Astrocyte (in vitro differentiated cells and primary cell): ENCODE measurements at regions not wholly inside any gene's neighbourhood (a gene's known extent, or its start where the extent isn't known, plus 50 kb on each side); places are given as distances from the start of the nearest gene placed in this dataset.
"Not testable (repeated sequence)": the region's sequence is repeated elsewhere in the genome, so short reads cannot be mapped to it uniquely, and the experiment has no call there.

Source experiments
- DNase-seq: peaks from one replicate; pipeline ENCODE4 v3.0.0-alpha.2; 2010; ENCODE audit warnings: low read depth
- FAIRE-seq: peaks from 2 replicates; lab custom pipeline; 2011; peaks lifted over from hg19 to GRCh38; lab: Jason Lieb, UNC
- H2AFZ ChIP-seq: 2 replicates; pipeline ENCODE4 v1.6.0; 2012; ENCODE audit warnings: low read depth, low read length, inconsistent platforms
- H3K27ac ChIP-seq: 2 replicates; pipeline ENCODE4 v1.5.1; 2011; ENCODE audit warnings: low read depth, low read length, inconsistent platforms
- H3K27me3 ChIP-seq: 2 replicates; pipeline ENCODE4 v1.6.0; 2011; ENCODE audit warnings: low read length, inconsistent platforms; ENCODE audit not compliant: insufficient read depth
- H3K36me3 ChIP-seq: 2 replicates; pipeline ENCODE4 v1.5.1; 2011; ENCODE audit warnings: low read length, inconsistent platforms; ENCODE audit not compliant: insufficient read depth
- H3K4me1 ChIP-seq: 2 replicates; pipeline ENCODE4 v1.5.1; 2011; ENCODE audit warnings: low read length, inconsistent platforms; ENCODE audit not compliant: insufficient read depth
- H3K4me2 ChIP-seq: 2 replicates; pipeline ENCODE4 v1.6.0; 2012; ENCODE audit warnings: low read length, inconsistent platforms
- H3K4me3 ChIP-seq: 2 replicates; pipeline ENCODE4 v1.5.1; 2011; ENCODE audit warnings: low read depth, mild to moderate bottlenecking, low read length, inconsistent platforms; ENCODE audit not compliant: insufficient read depth
- H3K79me2 ChIP-seq: 2 replicates; pipeline ENCODE4 v1.6.0; 2012; ENCODE audit warnings: mild to moderate bottlenecking, low read length, inconsistent platforms; ENCODE audit not compliant: insufficient read depth
- H3K9ac ChIP-seq: 2 replicates; pipeline ENCODE4 v1.6.0; 2012; ENCODE audit warnings: mild to moderate bottlenecking, low read length, inconsistent platforms
- H3K9me3 ChIP-seq: 2 replicates; pipeline ENCODE4 v1.5.1; 2012; ENCODE audit warnings: low read depth, mild to moderate bottlenecking, low read length, inconsistent platforms; ENCODE audit not compliant: insufficient read depth
- H4K20me1 ChIP-seq: 2 replicates; pipeline ENCODE4 v1.6.0; 2012; ENCODE audit warnings: low read length, inconsistent platforms; ENCODE audit not compliant: insufficient read depth
- H3K27ac Mint-ChIP-seq: one replicate; pipeline ENCODE4 v1.8.0; 2021; ENCODE audit warnings: mild to moderate bottlenecking, mixed read lengths; ENCODE audit not compliant: unreplicated experiment
- H3K27me3 Mint-ChIP-seq: one replicate; pipeline ENCODE4 v1.8.0; 2021; ENCODE audit warnings: low read depth, mixed read lengths; ENCODE audit not compliant: unreplicated experiment
- H3K36me3 Mint-ChIP-seq: one replicate; pipeline ENCODE4 v1.8.0; 2021; ENCODE audit warnings: low read depth, mixed read lengths; ENCODE audit not compliant: unreplicated experiment
- H3K4me1 Mint-ChIP-seq: one replicate; pipeline ENCODE4 v1.8.0; 2021; ENCODE audit warnings: low read depth, mixed read lengths; ENCODE audit not compliant: unreplicated experiment
- H3K4me3 Mint-ChIP-seq: one replicate; pipeline ENCODE4 v1.8.0; 2021; ENCODE audit warnings: mild to moderate bottlenecking, moderate library complexity, mixed read lengths; ENCODE audit not compliant: unreplicated experiment
- H3K9me3 Mint-ChIP-seq: one replicate; pipeline ENCODE4 v1.8.0; 2021; ENCODE audit warnings: mild to moderate bottlenecking, mixed read lengths; ENCODE audit not compliant: unreplicated experiment
- CTCF ChIP-seq: IDR thresholded peaks from 2 replicates; pipeline ENCODE4 v1.5.1; 2011; ENCODE audit warnings: low read depth, mild to moderate bottlenecking, inconsistent platforms, low read length, moderate library complexity; ENCODE audit not compliant: insufficient read depth
- EZH2 ChIP-seq: IDR thresholded peaks from 2 replicates; pipeline ENCODE4 v1.6.1; 2012; ENCODE audit warnings: mild to moderate bottlenecking, low read length, inconsistent platforms; ENCODE audit not compliant: insufficient read depth

GRCh38 chr7:35853194-35853593 is 52.3 kb downstream of the SEPTIN7 start:
- H2AFZ ChIP-seq, H3K27ac Mint-ChIP-seq, H3K27me3 ChIP-seq, DNase-seq, H3K9me3 Mint-ChIP-seq, H3K4me3 ChIP-seq, H3K27me3 Mint-ChIP-seq, H3K36me3 Mint-ChIP-seq, H3K4me1 ChIP-seq, FAIRE-seq, H3K27ac ChIP-seq, H3K4me2 ChIP-seq, H3K9me3 ChIP-seq, H3K9ac ChIP-seq, H3K4me3 Mint-ChIP-seq, H3K36me3 ChIP-seq: not testable (repeated sequence)
- peaks cover 97% of the 10 kb centered on the region for H3K79me2 ChIP-seq
- peaks cover 16% of the 10 kb centered on the region for H3K4me1 Mint-ChIP-seq
- peaks cover 67% of the 10 kb centered on the region for H4K20me1 ChIP-seq

GRCh38 chr7:35854311-35854710 is 53.5 kb downstream of the SEPTIN7 start:
- H3K27ac Mint-ChIP-seq: no peak overlapping the region
- H2AFZ ChIP-seq: no peak overlapping the region
- no peaks in the 10 kb centered on the region for H3K27me3 ChIP-seq
- H3K9ac ChIP-seq: no peak overlapping the region
- H3K9me3 ChIP-seq: no peaks in the 10 kb centered on the region
- no peak overlapping the region for H3K4me3 Mint-ChIP-seq
- H3K36me3 ChIP-seq: peaks cover 6% of the 10 kb centered on the region
- H3K4me1 Mint-ChIP-seq: peaks cover 10% of the 10 kb centered on the region
- no peaks in the 10 kb centered on the region for H3K27me3 Mint-ChIP-seq
- FAIRE-seq (no peak), DNase-seq (no peak)
- H3K36me3 Mint-ChIP-seq: peaks cover 5% of the 10 kb centered on the region
- H4K20me1 ChIP-seq: peaks cover 59% of the 10 kb centered on the region
- no peak overlapping the region for H3K4me2 ChIP-seq
- H3K4me3 ChIP-seq: no peak overlapping the region
- H3K4me1 ChIP-seq: no peaks in the 10 kb centered on the region
- peaks cover 96% of the 10 kb centered on the region for H3K79me2 ChIP-seq
- TF ChIP-seq EZH2: no peak
- TF ChIP-seq CTCF: no peak
- no peak overlapping the region for H3K27ac ChIP-seq
- H3K9me3 Mint-ChIP-seq: no peaks in the 10 kb centered on the region

GRCh38 chr7:35856175-35856574 is 55.3 kb downstream of the SEPTIN7 start:
- Histone ChIP-seq H3K4me1 (no peaks in the 10 kb centered on the region), H3K4me2 (no peak overlapping the region), H2AFZ (no peak overlapping the region), H3K9ac (no peak overlapping the region), H3K27ac (no peak overlapping the region), H3K36me3 (peaks cover 6% of the 10 kb centered on the region), H3K9me3 (no peaks in the 10 kb centered on the region), H4K20me1 (peaks cover 62% of the 10 kb centered on the region), H3K79me2 (peaks cover 96% of the 10 kb centered on the region), H3K4me3 (no peak overlapping the region), H3K27me3 (no peaks in the 10 kb centered on the region)
- Mint-ChIP-seq H3K36me3 (peaks cover 5% of the 10 kb centered on the region), H3K4me1 (no peaks in the 10 kb centered on the region), H3K27ac (no peak overlapping the region), H3K4me3 (no peak overlapping the region), H3K27me3 (no peaks in the 10 kb centered on the region), H3K9me3 (no peaks in the 10 kb centered on the region)
- TF ChIP-seq EZH2 (no peak), CTCF (no peak)
- DNase-seq (no peak), FAIRE-seq (no peak)
